Mucosa of descending colon (tissue), 3 donors: ENCODE measurements at regions not wholly inside any gene's neighbourhood (a gene's known extent, or its start where the extent isn't known, plus 50 kb on each side); places are given as distances from the start of the nearest gene placed in this dataset.

Experiments
- ATAC-seq: fragments of 200-7000 bp; cut with Tn5 transposase; one replicate; pipeline ENCODE4 v1.9.1; 2020; ENCODE audit warnings: mild to moderate bottlenecking, moderate library complexity
- DNase-seq, 3 donors: peaks; one replicate each; pipeline ENCODE4 v3.0.0-alpha.2; 2020
- H3K36me3 ChIP-seq: fragments of 200-600 bp; one replicate; pipeline ENCODE4 v1.8.0; 2021; ENCODE audit warnings: low read depth, mild to moderate bottlenecking
- H3K4me1 ChIP-seq: fragments of 200-600 bp; one replicate; pipeline ENCODE4 v1.8.0; 2021; ENCODE audit warnings: low read depth, mild to moderate bottlenecking
- H3K4me3 ChIP-seq: fragments of 200-600 bp; one replicate; pipeline ENCODE4 v1.8.0; 2021; ENCODE audit warnings: mild to moderate bottlenecking
- H3K9me3 ChIP-seq: fragments of 200-600 bp; one replicate; pipeline ENCODE4 v1.8.0; 2021; ENCODE audit warnings: mild to moderate bottlenecking
- intact Hi-C, 2 donors: fragments of 100-400 bp; cut with DNase I in 1 of 2; cut with micrococcal nuclease in 1 of 2; formaldehyde crosslinking; loops; one replicate each; pipeline versions ENCODE4 v1.11.0 to v1.11.1; 2022; cut with DNase I, micrococcal nuclease
- TF ChIP-seq, protein P1 (sequence below): fragments of 200-600 bp; IDR thresholded peaks from one replicate; pipeline ENCODE4 v1.8.0; 2022; ENCODE audit warnings: antibody characterized with exemption, mild to moderate bottlenecking
- donor health status: DM: no; HTN: no; CAD: no; lungs with moderate emphysema.
- donor health status: DM: no; HTN: no; CAD: no.
- donor health status: DM: no; HTN: yes; CAD: no.

DNA sequence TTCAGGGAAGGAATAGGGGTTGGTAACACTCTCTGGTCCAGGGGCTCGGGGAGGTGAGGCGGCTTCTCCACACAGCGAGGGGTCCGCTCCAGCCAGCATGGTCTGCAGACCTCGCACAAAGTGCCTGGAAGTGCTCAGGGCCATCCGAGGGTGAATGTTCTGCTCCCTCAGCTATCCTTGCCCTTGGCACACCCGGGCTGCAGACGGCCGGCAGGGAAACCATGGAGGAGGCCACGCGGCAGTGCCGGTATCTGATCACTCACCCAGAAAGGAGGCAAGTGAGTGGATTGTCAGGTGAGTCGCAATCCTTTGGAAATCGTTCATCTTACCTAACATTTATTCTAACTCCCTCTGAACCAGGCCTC, 62.0 kb downstream of the DLL1 start:
- no peaks in the 10 kb centered on the region for H3K36me3 ChIP-seq
- H3K4me1 ChIP-seq = no peaks in the 10 kb centered on the region
- intact Hi-C loops = no loop called here
- TF ChIP-seq, protein P1, sequence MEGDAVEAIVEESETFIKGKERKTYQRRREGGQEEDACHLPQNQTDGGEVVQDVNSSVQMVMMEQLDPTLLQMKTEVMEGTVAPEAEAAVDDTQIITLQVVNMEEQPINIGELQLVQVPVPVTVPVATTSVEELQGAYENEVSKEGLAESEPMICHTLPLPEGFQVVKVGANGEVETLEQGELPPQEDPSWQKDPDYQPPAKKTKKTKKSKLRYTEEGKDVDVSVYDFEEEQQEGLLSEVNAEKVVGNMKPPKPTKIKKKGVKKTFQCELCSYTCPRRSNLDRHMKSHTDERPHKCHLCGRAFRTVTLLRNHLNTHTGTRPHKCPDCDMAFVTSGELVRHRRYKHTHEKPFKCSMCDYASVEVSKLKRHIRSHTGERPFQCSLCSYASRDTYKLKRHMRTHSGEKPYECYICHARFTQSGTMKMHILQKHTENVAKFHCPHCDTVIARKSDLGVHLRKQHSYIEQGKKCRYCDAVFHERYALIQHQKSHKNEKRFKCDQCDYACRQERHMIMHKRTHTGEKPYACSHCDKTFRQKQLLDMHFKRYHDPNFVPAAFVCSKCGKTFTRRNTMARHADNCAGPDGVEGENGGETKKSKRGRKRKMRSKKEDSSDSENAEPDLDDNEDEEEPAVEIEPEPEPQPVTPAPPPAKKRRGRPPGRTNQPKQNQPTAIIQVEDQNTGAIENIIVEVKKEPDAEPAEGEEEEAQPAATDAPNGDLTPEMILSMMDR = no peak
- DNase-seq (no peak), ATAC-seq (no peak)
- H3K9me3 ChIP-seq = no peaks in the 10 kb centered on the region
- no peak overlapping the region for H3K4me3 ChIP-seq

DNA sequence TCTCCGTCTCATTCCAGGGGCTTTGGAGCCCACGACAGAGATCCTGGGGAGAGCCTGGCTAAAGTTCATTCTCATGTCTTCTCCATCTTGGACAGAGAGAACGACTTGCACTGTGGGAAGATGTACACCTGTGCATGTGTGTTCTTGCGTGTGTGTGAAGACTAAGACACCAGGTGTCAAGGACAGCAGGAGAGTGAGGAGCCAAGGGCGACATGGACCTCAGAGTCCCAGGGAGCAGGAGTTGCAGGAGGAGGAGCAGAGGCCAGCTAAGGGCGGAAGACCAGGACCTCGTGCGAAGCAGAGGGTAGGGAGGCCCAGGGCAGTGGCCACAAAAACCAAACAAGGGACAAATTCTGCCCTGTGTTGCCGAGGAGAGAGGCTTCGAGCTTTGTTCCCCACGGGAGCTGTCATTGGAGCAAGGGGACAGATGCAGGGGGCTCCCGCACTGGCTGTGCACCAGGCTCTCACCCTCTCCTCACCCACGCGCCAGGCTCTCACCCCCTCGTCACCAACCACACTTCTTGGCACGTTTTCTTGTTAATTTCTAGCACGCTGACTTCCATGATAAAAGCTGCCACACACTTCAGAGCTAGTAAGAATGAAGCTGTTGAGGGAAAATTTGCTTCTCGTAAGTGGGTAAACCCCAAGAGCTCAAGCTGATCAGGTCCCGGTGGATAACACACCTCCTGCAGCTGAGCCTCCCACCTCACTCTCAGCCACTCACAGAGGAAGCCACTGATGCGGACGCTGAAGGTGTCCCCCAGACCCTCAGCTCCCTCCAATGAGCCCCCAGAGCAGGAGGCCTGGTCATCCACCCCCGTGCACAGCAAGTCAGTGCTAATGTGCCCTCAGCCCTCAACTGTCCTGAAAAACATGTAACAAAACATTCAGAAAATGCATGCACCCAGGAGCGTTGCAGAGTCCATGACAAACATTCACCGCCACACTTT, 62.6 kb downstream of the DLL1 start:
- ATAC-seq (no peak), DNase-seq (no peak)
- Histone ChIP-seq H3K36me3 (no peaks in the 10 kb centered on the region), H3K4me3 (no peak overlapping the region), H3K9me3 (no peaks in the 10 kb centered on the region), H3K4me1 (no peaks in the 10 kb centered on the region)
- intact Hi-C loops = no loop called here
- TF ChIP-seq, protein P1 = no peak

DNA sequence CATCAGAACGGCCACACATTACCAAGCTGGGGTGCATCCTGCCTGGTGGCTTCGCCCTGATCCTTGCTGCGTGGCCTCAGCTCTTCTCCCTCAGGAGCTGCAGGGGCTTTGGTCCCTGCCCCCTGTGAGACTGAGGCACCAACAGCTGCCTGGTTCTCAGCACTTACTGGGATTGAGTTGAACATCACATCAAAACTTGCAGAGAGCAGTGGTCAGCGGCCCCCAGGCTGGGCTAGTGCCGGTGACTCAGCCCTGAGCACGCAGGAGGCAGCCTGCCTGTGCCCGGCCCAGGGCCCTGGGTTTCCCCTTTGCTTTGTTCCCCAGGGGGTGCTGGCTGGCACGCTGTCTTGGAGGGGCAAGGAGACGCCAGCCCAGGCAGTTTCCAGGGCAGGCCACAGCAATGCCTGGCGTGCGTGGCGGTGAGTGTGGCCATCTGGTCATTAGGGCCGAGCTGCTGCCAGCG, 63.3 kb downstream of the DLL1 start:
- Histone ChIP-seq H3K9me3 (no peaks in the 10 kb centered on the region), H3K4me1 (no peaks in the 10 kb centered on the region), H3K4me3 (no peak overlapping the region), H3K36me3 (no peaks in the 10 kb centered on the region)
- intact Hi-C loops = no loop called here
- DNase-seq (no peak), ATAC-seq (no peak)
- TF ChIP-seq, protein P1 = no peak

DNA sequence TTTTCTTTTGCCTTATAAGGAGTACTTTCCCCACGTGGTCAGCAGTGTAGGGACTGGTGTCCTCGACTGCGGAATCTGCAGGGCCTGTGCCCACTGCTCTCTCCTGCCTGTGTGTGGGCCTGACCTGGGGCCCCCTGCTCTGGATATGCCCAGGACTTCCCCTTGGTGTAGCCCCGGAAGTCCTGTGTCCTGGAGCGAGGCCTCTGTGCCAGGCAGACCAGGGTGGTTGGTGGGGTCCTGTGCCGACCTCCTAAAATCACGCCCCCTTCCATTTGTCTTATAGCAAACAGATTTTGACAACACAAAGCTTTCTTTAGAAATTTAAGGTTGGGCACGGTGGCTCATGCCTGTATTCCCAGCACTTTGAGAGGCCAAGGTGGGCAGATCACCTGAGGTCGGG, 64.2 kb downstream of the DLL1 start:
- intact Hi-C loops = no loop called here
- no peak for DNase-seq
- H3K9me3 ChIP-seq = no peaks in the 10 kb centered on the region
- no peak for ATAC-seq
- TF ChIP-seq, protein P1 = no peak
- no peaks in the 10 kb centered on the region for H3K36me3 ChIP-seq
- no peak overlapping the region for H3K4me3 ChIP-seq
- H3K4me1 ChIP-seq = no peaks in the 10 kb centered on the region

DNA sequence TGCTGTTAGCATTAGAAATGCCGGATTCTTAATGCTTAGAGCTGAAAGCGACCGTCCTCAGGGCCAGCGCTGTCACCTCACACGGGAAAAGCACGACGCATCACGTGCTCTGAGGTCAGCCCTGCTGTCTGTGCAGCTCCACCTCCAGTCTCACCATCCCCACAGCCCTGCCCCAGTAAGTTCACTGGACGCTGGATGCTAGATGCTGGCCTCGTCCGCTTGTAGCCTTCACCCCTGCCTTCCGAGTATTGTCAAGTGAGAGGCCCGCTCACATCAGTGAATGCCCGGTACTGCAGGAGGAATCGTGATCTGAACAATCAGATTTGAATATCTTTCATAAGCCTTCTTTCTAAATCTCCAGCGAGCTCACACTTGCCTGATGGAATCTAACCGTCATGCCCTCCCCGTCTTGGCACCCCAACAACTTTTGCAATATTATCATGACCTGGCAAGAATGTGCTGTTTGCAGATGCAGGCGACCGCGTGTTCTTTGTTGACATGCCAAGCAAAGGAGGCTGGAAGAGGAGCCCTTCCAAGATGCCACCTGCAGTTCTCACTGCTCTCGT, 64.9 kb downstream of the DLL1 start:
- Histone ChIP-seq H3K4me1 (no peaks in the 10 kb centered on the region), H3K36me3 (no peaks in the 10 kb centered on the region), H3K9me3 (no peaks in the 10 kb centered on the region), H3K4me3 (no peak overlapping the region)
- DNase-seq (no peak), ATAC-seq (no peak)
- TF ChIP-seq, protein P1 = no peak
- intact Hi-C loops = no loop called here
